ENCODE measurements at regions not wholly inside any gene's neighbourhood (a gene's known extent, or its start where the extent isn't known, plus 50 kb on each side); places are given as distances from the start of the nearest gene placed in this dataset. TPM values are rescaled to one million over a fixed set of nuclear protein-coding genes. Genes with fewer than 3 reads are reported as not detected.

DNA sequence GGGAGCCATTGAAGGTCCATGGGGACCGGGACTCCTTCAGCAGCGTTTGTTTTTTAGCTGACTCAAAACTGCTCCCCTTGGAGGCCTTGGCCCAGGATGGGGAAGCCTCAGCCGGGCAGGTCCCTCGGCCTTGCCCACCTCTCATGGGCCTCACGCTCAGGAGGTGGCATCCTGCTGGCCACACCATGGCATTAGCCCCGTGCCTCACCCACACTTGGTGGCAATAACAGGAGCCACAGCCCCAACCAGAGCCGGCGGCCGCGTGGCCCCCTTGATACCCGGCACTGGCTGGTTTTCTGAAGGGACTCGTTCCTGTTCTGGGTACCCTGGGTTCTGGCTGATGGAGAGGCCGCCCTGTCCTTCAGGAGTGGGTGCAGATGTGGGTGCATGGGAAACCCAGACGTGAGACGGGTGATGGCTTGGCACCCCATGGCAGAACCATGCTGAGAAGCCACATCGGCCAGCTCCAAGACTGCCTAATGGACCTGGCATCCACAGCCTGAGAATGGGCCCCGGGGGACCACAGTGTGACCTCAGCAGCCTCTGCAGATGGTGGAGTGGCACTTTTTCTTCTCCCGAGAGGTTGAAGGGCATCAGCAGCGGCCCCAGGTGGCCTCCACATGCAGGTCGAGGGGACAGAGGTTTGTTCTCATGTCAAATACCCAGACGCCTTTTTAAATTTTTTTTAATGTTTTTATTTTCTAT lies 49.8 kb upstream of the PPARA start:
- Mint-ChIP-seq H3K36me3 (no peaks in the 10 kb centered on the region), H3K4me1 (no peaks in the 10 kb centered on the region), H3K27ac (no peak overlapping the region), H3K4me3 (no peak overlapping the region), H3K9me3 (no peaks in the 10 kb centered on the region), H3K27me3 (ENCODE audit: low read depth) (no peaks in the 10 kb centered on the region)
- TF ChIP-seq, protein P1, sequence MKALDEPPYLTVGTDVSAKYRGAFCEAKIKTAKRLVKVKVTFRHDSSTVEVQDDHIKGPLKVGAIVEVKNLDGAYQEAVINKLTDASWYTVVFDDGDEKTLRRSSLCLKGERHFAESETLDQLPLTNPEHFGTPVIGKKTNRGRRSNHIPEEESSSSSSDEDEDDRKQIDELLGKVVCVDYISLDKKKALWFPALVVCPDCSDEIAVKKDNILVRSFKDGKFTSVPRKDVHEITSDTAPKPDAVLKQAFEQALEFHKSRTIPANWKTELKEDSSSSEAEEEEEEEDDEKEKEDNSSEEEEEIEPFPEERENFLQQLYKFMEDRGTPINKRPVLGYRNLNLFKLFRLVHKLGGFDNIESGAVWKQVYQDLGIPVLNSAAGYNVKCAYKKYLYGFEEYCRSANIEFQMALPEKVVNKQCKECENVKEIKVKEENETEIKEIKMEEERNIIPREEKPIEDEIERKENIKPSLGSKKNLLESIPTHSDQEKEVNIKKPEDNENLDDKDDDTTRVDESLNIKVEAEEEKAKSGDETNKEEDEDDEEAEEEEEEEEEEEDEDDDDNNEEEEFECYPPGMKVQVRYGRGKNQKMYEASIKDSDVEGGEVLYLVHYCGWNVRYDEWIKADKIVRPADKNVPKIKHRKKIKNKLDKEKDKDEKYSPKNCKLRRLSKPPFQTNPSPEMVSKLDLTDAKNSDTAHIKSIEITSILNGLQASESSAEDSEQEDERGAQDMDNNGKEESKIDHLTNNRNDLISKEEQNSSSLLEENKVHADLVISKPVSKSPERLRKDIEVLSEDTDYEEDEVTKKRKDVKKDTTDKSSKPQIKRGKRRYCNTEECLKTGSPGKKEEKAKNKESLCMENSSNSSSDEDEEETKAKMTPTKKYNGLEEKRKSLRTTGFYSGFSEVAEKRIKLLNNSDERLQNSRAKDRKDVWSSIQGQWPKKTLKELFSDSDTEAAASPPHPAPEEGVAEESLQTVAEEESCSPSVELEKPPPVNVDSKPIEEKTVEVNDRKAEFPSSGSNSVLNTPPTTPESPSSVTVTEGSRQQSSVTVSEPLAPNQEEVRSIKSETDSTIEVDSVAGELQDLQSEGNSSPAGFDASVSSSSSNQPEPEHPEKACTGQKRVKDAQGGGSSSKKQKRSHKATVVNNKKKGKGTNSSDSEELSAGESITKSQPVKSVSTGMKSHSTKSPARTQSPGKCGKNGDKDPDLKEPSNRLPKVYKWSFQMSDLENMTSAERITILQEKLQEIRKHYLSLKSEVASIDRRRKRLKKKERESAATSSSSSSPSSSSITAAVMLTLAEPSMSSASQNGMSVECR (CRISPR knock-in tag; IDR thresholded peaks at IDR 0.05; ENCODE audit: borderline replicate concordance): no peak
- no peak for TF ChIP-seq CREB1 (CRISPR knock-in tag; IDR thresholded peaks at IDR 0.05)
- no peak for TF ChIP-seq CREM (CRISPR knock-in tag; IDR thresholded peaks at IDR 0.05)
- TF ChIP-seq MYBL2 (CRISPR knock-in tag; IDR thresholded peaks at IDR 0.05): no peak
- TF ChIP-seq, protein P2, sequence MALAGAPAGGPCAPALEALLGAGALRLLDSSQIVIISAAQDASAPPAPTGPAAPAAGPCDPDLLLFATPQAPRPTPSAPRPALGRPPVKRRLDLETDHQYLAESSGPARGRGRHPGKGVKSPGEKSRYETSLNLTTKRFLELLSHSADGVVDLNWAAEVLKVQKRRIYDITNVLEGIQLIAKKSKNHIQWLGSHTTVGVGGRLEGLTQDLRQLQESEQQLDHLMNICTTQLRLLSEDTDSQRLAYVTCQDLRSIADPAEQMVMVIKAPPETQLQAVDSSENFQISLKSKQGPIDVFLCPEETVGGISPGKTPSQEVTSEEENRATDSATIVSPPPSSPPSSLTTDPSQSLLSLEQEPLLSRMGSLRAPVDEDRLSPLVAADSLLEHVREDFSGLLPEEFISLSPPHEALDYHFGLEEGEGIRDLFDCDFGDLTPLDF (CRISPR knock-in tag; IDR thresholded peaks at IDR 0.05): no peak
- TF ChIP-seq, protein P3, sequence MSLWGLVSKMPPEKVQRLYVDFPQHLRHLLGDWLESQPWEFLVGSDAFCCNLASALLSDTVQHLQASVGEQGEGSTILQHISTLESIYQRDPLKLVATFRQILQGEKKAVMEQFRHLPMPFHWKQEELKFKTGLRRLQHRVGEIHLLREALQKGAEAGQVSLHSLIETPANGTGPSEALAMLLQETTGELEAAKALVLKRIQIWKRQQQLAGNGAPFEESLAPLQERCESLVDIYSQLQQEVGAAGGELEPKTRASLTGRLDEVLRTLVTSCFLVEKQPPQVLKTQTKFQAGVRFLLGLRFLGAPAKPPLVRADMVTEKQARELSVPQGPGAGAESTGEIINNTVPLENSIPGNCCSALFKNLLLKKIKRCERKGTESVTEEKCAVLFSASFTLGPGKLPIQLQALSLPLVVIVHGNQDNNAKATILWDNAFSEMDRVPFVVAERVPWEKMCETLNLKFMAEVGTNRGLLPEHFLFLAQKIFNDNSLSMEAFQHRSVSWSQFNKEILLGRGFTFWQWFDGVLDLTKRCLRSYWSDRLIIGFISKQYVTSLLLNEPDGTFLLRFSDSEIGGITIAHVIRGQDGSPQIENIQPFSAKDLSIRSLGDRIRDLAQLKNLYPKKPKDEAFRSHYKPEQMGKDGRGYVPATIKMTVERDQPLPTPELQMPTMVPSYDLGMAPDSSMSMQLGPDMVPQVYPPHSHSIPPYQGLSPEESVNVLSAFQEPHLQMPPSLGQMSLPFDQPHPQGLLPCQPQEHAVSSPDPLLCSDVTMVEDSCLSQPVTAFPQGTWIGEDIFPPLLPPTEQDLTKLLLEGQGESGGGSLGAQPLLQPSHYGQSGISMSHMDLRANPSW (CRISPR knock-in tag; conservative IDR thresholded peaks at IDR 0.05; ENCODE audit: low read depth): no peak
- TF ChIP-seq, protein P4, sequence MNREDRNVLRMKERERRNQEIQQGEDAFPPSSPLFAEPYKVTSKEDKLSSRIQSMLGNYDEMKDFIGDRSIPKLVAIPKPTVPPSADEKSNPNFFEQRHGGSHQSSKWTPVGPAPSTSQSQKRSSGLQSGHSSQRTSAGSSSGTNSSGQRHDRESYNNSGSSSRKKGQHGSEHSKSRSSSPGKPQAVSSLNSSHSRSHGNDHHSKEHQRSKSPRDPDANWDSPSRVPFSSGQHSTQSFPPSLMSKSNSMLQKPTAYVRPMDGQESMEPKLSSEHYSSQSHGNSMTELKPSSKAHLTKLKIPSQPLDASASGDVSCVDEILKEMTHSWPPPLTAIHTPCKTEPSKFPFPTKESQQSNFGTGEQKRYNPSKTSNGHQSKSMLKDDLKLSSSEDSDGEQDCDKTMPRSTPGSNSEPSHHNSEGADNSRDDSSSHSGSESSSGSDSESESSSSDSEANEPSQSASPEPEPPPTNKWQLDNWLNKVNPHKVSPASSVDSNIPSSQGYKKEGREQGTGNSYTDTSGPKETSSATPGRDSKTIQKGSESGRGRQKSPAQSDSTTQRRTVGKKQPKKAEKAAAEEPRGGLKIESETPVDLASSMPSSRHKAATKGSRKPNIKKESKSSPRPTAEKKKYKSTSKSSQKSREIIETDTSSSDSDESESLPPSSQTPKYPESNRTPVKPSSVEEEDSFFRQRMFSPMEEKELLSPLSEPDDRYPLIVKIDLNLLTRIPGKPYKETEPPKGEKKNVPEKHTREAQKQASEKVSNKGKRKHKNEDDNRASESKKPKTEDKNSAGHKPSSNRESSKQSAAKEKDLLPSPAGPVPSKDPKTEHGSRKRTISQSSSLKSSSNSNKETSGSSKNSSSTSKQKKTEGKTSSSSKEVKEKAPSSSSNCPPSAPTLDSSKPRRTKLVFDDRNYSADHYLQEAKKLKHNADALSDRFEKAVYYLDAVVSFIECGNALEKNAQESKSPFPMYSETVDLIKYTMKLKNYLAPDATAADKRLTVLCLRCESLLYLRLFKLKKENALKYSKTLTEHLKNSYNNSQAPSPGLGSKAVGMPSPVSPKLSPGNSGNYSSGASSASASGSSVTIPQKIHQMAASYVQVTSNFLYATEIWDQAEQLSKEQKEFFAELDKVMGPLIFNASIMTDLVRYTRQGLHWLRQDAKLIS (CRISPR knock-in tag; IDR thresholded peaks at IDR 0.05; ENCODE audit: borderline replicate concordance): no peak
- TF ChIP-seq SP1 (CRISPR knock-in tag; conservative IDR thresholded peaks at IDR 0.05): no peak
- CTCF ChIA-PET: no interaction called here
- DNase-seq (ENCODE audit: low spot score) (no peak), ATAC-seq (no peak)
- POLR2A ChIA-PET: no interaction called here

Small RNAs in the stretch of these regions (microRNA-seq; reads per million reads assigned to microRNA genes)
- not detected for gene MIR3619 (ENCODE audit: borderline number of aligned reads)
